B cell (primary cell): ENCODE measurements at regions not wholly inside any gene's neighbourhood (a gene's known extent, or its start where the extent isn't known, plus 50 kb on each side); places are given as distances from the start of the nearest gene placed in this dataset.

Experiments used
- ATAC-seq: fragments of 200-7000 bp; cut with Tn5 transposase; one replicate; pipeline ENCODE4 v1.10.0; 2021; ENCODE audit warnings: low read depth, mild to moderate bottlenecking, moderate number of reproducible peaks, moderate library complexity
- CTCF ChIA-PET: fragments of 350-600 bp; sonication (Branson Sonifier 250); formaldehyde crosslinking; loops from one replicate; lab custom pipeline; 2021; ENCODE audit warnings: antibody characterized with exemption, inconsistent platforms; lab: Charles Lee
- POLR2A ChIA-PET: fragments of 350-600 bp; sonication (Branson Sonifier 250); formaldehyde crosslinking; loops from one replicate; lab custom pipeline; 2021; ENCODE audit warnings: antibody characterized with exemption; lab: Charles Lee
- DNase-seq: peaks from one replicate; pipeline ENCODE4 v3.0.0; 2013
- H2AFZ ChIP-seq: 2 replicates; pipeline ENCODE4 v1.6.1; 2012; ENCODE audit warnings: mild to moderate bottlenecking, low read depth, low read length; ENCODE audit not compliant: insufficient read depth, poor library complexity, severe bottlenecking
- H3K27ac ChIP-seq, 2 donors: 1 replicate in 1 of 2; 2 replicates in 1 of 2; pipeline ENCODE4 v1.5.1; 2012 to 2013; ENCODE audit warnings: low read length in 2 of 2, mild to moderate bottlenecking in 2 of 2, moderate library complexity in 1 of 2
- H3K27me3 ChIP-seq, 4 experiments: fragments of 200-600 bp in 1 of 4; sonication (generic) in 1 of 4; replicated peaks in 1 of 4; 1 replicate in 2 of 4; 2 replicates in 2 of 4; pipeline versions ENCODE4 v1.6.1 to v1.7.0; 2013 to 2016; ENCODE audit warnings: low read length in 3 of 4, mild to moderate bottlenecking in 2 of 4, mixed read lengths in 1 of 4, moderate library complexity in 1 of 4; ENCODE audit not compliant: insufficient read depth in 4 of 4, control insufficient read depth in 3 of 4; ENCODE audit errors: control extremely low read depth in 1 of 4
- H3K36me3 ChIP-seq, 2 experiments: replicated peaks in 1 of 2; 1 replicate in 1 of 2; 2 replicates in 1 of 2; pipeline versions ENCODE4 v1.6.1 to v1.7.1; 2013; ENCODE audit warnings: low read length in 1 of 2; ENCODE audit not compliant: insufficient read depth in 2 of 2, control insufficient read depth in 1 of 2; ENCODE audit errors: control extremely low read depth in 1 of 2, extremely low read depth in 1 of 2
- H3K4me1 ChIP-seq, 2 donors: fragments of 200-600 bp in 1 of 2; sonication (generic) in 1 of 2; 1 replicate in 1 of 2; 2 replicates in 1 of 2; pipeline versions ENCODE4 v1.5.1 to v1.6.1; 2013 to 2017; ENCODE audit warnings: low read length in 2 of 2; ENCODE audit not compliant: control insufficient read depth in 2 of 2, insufficient read depth in 2 of 2
- H3K4me2 ChIP-seq: replicated peaks from 2 replicates; pipeline ENCODE3; 2012; ENCODE audit warnings: mild to moderate bottlenecking, low read depth, low read length; ENCODE audit not compliant: poor library complexity, severe bottlenecking
- H3K4me3 ChIP-seq, 5 experiments: fragments of 200-600 bp in 1 of 5; sonication (generic) in 1 of 5; 1 replicate in 3 of 5; 2 replicates in 2 of 5; pipeline versions ENCODE4 v1.5.1 to v1.7.0; 2011 to 2016; ENCODE audit warnings: low read length in 4 of 5, mild to moderate bottlenecking in 4 of 5, low read depth in 2 of 5, control low read depth in 1 of 5, moderate library complexity in 1 of 5; ENCODE audit not compliant: insufficient read depth in 1 of 5; ENCODE audit errors: control extremely low read depth in 1 of 5, extremely low read depth in 1 of 5
- H3K79me2 ChIP-seq: fragments of 200-600 bp; sonication (generic); one replicate; pipeline ENCODE4 v1.6.0; 2016; ENCODE audit warnings: low read length; ENCODE audit not compliant: control insufficient read depth, insufficient read depth
- H3K9ac ChIP-seq: fragments of 200-600 bp; sonication (generic); 2 replicates; pipeline ENCODE4 v1.6.1; 2017; ENCODE audit warnings: mild to moderate bottlenecking, low read length, moderate library complexity
- H3K9me3 ChIP-seq, 3 donors: one replicate each; pipeline versions ENCODE4 v1.6.1 to v1.7.1; 2013; ENCODE audit warnings: low read length in 2 of 3; ENCODE audit not compliant: control insufficient read depth in 2 of 3, insufficient read depth in 1 of 3; ENCODE audit errors: control extremely low read depth in 1 of 3
- H4K20me1 ChIP-seq: 2 replicates; pipeline ENCODE4 v1.6.0; 2012; ENCODE audit warnings: mild to moderate bottlenecking, low read length; ENCODE audit not compliant: insufficient read depth, control insufficient read depth, poor library complexity, severe bottlenecking
- H3K27ac Mint-ChIP-seq: one replicate; pipeline ENCODE4 v1.8.0; 2021; ENCODE audit warnings: mixed read lengths
- H3K27me3 Mint-ChIP-seq: one replicate; pipeline ENCODE4 v1.8.0; 2021; ENCODE audit warnings: mixed read lengths
- H3K4me1 Mint-ChIP-seq: one replicate; pipeline ENCODE4 v1.8.0; 2021; ENCODE audit warnings: mixed read lengths
- H3K4me3 Mint-ChIP-seq: one replicate; pipeline ENCODE4 v1.8.0; 2021; ENCODE audit warnings: mixed read lengths
- H3K9me3 Mint-ChIP-seq: one replicate; pipeline ENCODE4 v1.8.0; 2022; ENCODE audit warnings: mixed read lengths; ENCODE audit not compliant: insufficient read depth
- EZH2 ChIP-seq: IDR thresholded peaks from 2 replicates; pipeline ENCODE4 v1.6.1; 2012; ENCODE audit warnings: borderline replicate concordance, low read depth, mild to moderate bottlenecking, moderate library complexity, low read length; ENCODE audit not compliant: insufficient read depth, poor library complexity, severe bottlenecking
- WGBS: methylation state at CpG from one replicate; pipeline ENCODE4 v1.1.5; 2013; ENCODE audit warnings: missing lambda C conversion rate; ENCODE audit not compliant: insufficient coverage; 5-methylcytosine and 5-hydroxymethylcytosine counted together
- intact Hi-C: fragments of 100-400 bp; cut with micrococcal nuclease; formaldehyde crosslinking; loops from one replicate; pipeline ENCODE4 v1.10.0; 2022
- TF ChIP-seq, protein P1 (sequence below): fragments of 200-600 bp; IDR thresholded peaks from one replicate; pipeline ENCODE4 v1.8.0; 2022; ENCODE audit warnings: antibody characterized with exemption, mild to moderate bottlenecking

DNA sequence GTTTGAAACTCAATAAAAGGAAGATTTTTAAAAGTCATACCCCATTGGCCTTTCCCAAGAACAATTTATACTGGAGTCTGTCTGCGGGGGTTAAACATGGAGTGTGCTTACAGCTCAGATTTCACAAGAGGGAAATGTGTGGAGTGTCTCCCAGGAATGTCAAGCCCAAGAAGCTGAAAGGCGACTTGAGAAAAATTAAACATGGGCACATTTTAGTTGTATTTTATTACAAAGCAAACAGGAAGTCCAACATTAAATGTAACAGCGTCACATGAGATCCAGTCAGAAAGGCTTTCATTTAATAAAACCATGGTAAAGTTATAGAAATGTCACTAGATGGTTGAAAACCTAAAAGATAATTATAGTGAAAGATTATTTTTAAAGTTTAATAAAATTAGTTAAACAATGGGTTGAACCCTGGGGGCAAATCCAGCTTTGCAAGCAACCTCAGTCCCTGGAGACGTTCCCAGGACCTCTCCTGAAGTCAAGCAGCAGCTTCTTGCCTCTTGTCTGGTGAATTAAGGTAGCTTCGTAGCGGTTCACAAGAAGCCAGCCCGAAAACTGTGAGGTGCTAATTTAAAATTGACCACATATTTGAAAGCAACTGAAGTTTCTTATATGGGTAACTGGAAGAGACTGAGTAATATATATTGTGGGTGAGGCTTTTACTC is 168.4 kb upstream of the EDNRA start:
- no CpG with 5 or more reads among the region's 7 CpGs for WGBS
- TF ChIP-seq, protein P1, sequence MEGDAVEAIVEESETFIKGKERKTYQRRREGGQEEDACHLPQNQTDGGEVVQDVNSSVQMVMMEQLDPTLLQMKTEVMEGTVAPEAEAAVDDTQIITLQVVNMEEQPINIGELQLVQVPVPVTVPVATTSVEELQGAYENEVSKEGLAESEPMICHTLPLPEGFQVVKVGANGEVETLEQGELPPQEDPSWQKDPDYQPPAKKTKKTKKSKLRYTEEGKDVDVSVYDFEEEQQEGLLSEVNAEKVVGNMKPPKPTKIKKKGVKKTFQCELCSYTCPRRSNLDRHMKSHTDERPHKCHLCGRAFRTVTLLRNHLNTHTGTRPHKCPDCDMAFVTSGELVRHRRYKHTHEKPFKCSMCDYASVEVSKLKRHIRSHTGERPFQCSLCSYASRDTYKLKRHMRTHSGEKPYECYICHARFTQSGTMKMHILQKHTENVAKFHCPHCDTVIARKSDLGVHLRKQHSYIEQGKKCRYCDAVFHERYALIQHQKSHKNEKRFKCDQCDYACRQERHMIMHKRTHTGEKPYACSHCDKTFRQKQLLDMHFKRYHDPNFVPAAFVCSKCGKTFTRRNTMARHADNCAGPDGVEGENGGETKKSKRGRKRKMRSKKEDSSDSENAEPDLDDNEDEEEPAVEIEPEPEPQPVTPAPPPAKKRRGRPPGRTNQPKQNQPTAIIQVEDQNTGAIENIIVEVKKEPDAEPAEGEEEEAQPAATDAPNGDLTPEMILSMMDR, result no peak
- TF ChIP-seq EZH2, result no peak
- no peaks in the 10 kb centered on the region for H3K9me3 ChIP-seq
- H4K20me1 ChIP-seq, result no peaks in the 10 kb centered on the region
- Mint-ChIP-seq H3K27ac (no peak overlapping the region), H3K4me1 (no peaks in the 10 kb centered on the region), H3K27me3 (no peaks in the 10 kb centered on the region), H3K9me3 (no peaks in the 10 kb centered on the region), H3K4me3 (no peak overlapping the region)
- ATAC-seq (no peak), DNase-seq (no peak)
- H3K9ac ChIP-seq, result no peak overlapping the region
- H3K4me3 ChIP-seq, result no peak overlapping the region
- H3K27ac ChIP-seq, result no peak overlapping the region
- ChIA-PET POLR2A (no interaction called here), CTCF (no interaction called here)
- H3K36me3 ChIP-seq, result no peaks in the 10 kb centered on the region
- no peaks in the 10 kb centered on the region for H3K79me2 ChIP-seq
- H3K27me3 ChIP-seq, result no peaks in the 10 kb centered on the region
- no peak overlapping the region for H3K4me2 ChIP-seq
- no peaks in the 10 kb centered on the region for H3K4me1 ChIP-seq
- intact Hi-C loops, result no loop called here
- no peak overlapping the region for H2AFZ ChIP-seq

DNA sequence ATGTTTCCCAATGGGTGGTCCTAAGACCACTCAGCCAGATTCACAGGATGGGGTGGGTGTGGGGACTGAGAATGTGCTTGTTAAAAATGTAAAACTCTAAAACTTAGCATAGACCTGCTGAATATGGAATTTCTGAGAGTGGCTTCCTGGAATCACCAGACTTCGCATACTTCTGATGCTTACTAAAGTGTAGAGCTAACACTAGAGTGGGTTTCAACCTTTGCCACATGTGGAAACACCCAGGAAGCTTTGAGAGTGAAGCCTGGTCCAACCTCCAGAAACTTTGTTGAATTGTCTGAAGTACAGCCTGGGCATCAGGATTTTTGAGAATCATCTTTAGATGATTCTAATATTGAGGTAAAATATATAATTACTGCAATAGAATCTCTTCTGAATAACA is 167.8 kb upstream of the EDNRA start:
- no peaks in the 10 kb centered on the region for H3K27me3 ChIP-seq
- H3K79me2 ChIP-seq, result no peaks in the 10 kb centered on the region
- DNase-seq (no peak), ATAC-seq (no peak)
- H4K20me1 ChIP-seq, result no peaks in the 10 kb centered on the region
- H3K4me1 ChIP-seq, result no peaks in the 10 kb centered on the region
- WGBS, result 82% methylated on average over 1 of the region's 1 CpG
- ChIA-PET POLR2A (no interaction called here), CTCF (no interaction called here)
- H3K9ac ChIP-seq, result no peak overlapping the region
- Mint-ChIP-seq H3K27ac (no peak overlapping the region), H3K9me3 (no peaks in the 10 kb centered on the region), H3K4me1 (no peaks in the 10 kb centered on the region), H3K4me3 (no peak overlapping the region), H3K27me3 (no peaks in the 10 kb centered on the region)
- no peak overlapping the region for H3K4me2 ChIP-seq
- no peaks in the 10 kb centered on the region for H3K9me3 ChIP-seq
- H2AFZ ChIP-seq, result no peak overlapping the region
- TF ChIP-seq EZH2, result no peak
- TF ChIP-seq, protein P1, result no peak
- no peaks in the 10 kb centered on the region for H3K36me3 ChIP-seq
- intact Hi-C loops, result no loop called here
- H3K4me3 ChIP-seq, result no peak overlapping the region
- no peak overlapping the region for H3K27ac ChIP-seq
